ENCODE measurements at regions not wholly inside any gene's neighbourhood (a gene's known extent, or its start where the extent isn't known, plus 50 kb on each side); places are given as distances from the start of the nearest gene placed in this dataset.

- TF ChIP-seq, protein P1, sequence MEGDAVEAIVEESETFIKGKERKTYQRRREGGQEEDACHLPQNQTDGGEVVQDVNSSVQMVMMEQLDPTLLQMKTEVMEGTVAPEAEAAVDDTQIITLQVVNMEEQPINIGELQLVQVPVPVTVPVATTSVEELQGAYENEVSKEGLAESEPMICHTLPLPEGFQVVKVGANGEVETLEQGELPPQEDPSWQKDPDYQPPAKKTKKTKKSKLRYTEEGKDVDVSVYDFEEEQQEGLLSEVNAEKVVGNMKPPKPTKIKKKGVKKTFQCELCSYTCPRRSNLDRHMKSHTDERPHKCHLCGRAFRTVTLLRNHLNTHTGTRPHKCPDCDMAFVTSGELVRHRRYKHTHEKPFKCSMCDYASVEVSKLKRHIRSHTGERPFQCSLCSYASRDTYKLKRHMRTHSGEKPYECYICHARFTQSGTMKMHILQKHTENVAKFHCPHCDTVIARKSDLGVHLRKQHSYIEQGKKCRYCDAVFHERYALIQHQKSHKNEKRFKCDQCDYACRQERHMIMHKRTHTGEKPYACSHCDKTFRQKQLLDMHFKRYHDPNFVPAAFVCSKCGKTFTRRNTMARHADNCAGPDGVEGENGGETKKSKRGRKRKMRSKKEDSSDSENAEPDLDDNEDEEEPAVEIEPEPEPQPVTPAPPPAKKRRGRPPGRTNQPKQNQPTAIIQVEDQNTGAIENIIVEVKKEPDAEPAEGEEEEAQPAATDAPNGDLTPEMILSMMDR (IDR thresholded peaks at IDR 0.05) = no peak
- TF ChIP-seq POLR2A (IDR thresholded peaks at IDR 0.05) = no peak
These were observed 342.0 kb downstream of the TBC1D32 start for GRCh38 chr6:120992257-120992656.
